HG03095 (cell line): ENCODE measurements at regions not wholly inside any gene's neighbourhood (a gene's known extent, or its start where the extent isn't known, plus 50 kb on each side); places are given as distances from the start of the nearest gene placed in this dataset.

Experiments used
- ATAC-seq: cut with Tn5 transposase; IDR thresholded peaks from one replicate; pipeline ENCODE4 v1.9.1; 2021; ENCODE audit warnings: moderate library complexity; ENCODE audit not compliant: unreplicated experiment

DNA sequence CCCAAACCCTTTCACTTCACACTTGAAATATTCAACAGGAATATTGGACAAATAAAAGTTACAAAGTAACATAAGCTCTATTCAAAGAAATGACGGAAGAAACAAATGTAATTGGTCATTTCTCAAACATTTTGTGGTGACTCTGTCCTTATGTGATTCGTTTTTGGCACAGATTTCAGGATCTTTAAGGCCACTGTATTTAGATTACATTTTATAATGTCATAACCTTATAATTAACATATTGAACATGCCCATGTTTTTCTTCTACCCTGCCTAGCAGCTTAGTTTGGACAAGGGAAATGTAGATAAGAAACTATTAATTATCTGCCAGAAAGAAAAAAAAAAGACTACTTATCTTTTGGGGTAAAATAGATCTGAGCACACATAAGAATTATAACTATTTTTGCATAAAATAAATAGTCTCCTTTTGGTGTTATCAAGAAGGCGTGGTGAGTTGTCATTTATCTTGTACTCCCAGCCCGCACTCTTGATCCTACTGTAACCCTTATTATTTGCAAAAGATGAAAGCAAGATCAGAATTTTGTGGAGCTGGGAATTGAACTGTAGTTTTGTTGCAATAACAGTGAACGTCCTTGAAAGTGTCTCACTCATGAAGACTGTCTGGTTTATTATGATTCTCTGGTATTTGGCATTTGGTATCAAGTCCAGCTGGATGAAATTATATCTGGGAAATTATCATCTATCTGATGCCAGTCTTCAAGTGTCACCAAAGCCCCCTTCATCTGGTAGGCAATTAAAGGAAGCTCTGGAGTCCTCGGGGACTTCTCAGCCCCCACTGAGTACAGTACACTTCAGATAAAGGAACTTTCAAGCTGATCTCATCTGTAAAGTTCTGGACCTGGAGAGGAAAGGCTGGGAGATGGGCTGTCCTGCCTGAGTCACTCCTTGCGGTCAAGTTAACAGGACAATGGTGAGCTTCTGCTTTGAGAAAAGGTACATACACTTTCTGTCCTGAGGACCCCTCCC, 175.7 kb upstream of the INHBA start:
- ATAC-seq = no peak

DNA sequence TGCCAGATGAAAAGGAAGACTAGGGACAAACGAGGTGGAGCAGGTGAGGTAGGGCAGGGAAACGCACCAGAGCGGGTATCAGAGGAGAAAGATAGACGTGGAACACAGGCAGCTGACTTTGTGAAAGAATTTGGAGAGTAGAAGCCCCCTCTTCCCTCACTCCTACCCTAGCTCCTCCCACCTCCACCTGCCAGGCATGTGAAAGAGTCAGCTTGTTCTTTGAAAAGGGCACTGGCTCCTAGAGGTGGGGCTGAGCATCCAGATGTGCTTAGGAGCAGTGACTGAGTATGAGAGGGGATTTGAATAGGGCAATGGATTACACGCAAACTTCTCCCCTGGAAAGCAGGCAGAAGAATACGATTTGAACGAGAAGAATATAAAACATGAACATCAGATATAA, 174.2 kb upstream of the INHBA start:
- ATAC-seq = no peak

- ATAC-seq = no peak
Observed at GRCh38 chr7:41875513-41875912, 172.6 kb upstream of the INHBA start.

DNA sequence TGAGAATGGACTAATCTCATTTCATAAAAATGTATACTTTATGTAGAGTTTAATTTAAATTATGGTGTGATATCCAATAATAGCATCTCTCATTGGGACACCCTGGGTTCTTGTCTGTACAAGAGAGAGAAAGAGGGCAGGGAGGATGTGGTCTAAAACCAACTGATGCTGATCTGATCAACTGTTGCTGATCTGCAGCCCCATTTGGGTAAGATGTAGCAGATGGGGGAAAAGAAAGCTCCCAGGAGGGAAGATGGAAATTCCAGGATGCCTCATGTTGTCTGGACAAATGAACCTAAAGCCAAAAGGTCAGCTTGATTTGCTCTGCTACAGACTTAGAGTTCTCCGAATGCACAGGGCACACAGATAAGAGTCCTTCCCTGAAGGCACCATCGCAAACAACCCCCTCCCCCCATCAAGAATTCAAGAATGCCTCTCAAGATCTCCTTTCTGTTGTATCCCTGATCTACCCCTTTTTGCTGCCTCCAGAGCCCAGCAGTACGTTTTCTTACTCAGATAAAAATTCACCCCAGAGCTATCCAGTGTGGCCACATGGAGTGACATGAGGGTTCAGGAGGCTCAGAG, 171.4 kb upstream of the INHBA start:
- no peak for ATAC-seq

DNA sequence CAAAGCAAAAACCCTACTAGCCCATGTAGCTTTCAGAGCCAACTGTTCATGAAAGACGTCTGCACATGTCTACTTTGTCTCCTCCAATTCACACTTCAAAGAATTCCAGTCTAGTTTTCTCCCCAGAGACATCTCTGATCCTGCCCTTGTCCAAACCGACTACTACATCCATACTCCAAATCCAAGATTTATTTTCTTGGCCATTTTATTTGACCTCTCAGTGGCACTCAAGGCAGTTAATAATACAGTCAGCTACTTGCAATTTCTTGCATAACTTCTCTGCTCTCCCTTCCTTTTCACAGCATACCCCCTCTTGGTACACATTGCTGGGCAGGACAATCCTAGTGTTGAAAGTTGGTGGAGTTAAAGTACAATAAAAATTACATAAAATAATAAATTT, 170.9 kb upstream of the INHBA start:
- no peak for ATAC-seq

- no peak for ATAC-seq
Observed at GRCh38 chr7:41872966-41873365, 170.1 kb upstream of the INHBA start.

- peak; percentile 67 for ATAC-seq
Observed at GRCh38 chr7:41870461-41871138, 167.7 kb upstream of the INHBA start.

DNA sequence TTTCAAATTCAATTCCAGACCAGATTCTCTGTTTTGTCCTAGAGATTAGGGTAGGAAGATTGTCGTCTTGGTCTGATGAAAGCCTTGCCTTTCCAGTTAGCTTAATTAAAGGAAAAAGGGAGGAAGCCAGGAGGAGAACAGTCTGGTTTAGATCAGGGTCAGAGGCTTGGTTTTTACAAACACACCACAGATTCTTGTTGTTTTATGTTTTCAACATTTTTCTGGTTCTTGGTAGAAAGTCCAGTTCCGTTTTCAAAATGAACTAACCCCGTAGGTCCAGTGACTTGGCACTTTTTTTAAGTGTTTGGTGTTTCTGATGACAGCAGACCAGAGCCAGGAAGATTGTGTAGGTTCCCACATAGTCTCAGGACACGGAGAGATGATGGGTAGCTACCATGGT, 167.1 kb upstream of the INHBA start:
- ATAC-seq = peak; percentile 37

GRCh38 chr7:41869596-41869995, 166.7 kb upstream of the INHBA start:
- ATAC-seq = no peak

DNA sequence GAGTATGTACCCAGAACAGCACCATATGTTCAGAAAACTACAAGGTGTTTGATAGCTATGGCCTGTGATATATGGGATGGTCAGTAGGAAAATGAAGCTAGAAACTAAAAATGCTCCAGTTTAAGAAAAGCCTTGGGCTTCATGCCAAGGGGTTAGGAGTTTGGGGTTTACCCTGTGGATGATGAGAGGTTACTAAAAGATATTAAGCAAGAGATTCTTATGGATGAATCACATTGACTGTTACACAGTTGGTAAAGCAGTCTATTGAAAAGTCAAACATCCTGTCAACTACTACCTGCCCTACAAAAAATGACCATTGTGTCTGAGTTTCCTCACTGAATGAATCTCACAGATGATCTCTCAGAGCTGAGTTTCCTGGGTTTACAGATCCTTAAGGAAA, 166.2 kb upstream of the INHBA start:
- no peak for ATAC-seq

DNA sequence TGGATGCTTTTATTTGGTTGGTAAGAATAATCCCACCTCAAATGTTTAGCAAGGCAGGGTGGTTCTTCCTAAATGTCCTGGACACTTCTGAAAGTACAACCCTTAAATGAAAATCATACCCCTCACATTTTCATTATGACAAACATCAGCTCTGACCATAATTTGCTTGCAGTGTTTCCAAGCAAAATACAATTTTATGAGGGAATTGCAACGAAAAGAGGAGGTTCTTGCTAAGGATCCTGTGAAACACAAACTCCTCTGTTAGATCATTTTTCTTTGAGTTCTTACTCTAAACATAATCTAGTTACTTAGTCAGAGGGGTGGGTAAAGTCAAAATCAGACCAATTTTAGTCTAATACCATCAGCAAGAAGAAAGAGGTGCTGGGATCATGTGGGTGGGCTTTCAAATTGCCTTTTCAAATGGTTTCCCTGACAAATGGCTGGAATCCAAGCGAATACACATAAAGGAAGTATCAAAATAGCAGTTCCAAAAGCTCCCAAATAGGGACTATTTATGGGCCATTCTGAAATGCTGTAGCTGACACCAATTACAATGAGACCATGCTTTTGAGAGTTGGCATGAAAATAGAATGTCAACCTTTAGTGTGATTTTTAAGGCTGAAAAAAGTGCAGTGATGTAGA, 164.9 kb upstream of the INHBA start:
- no peak for ATAC-seq

GRCh38 chr7:41862261-41862660, 159.4 kb upstream of the INHBA start:
- ATAC-seq = no peak

GRCh38 chr7:41861642-41862041, 158.8 kb upstream of the INHBA start:
- no peak for ATAC-seq

GRCh38 chr7:41858201-41858600, 155.3 kb upstream of the INHBA start:
- no peak for ATAC-seq

GRCh38 chr7:41855798-41856197, 152.9 kb upstream of the INHBA start:
- no peak for ATAC-seq

DNA sequence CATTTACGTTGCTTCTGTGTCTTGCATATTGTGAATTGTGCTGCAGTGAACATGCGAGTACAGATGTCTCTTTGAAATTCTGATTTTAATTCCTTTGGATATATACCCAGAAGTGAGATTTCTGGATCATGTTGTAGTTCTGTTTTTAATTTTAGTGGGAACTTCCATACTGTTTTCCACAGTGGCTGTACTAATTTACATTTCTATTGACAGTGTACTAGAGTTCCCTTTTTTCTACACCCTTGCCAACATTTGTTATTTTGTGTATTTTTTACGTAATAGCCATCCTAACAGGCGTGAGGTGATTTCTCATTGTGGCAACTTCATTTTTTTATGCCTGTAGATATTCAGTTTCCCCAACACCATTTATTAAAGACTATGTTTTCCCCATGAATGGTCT, 144.7 kb upstream of the INHBA start:
- no peak for ATAC-seq

DNA sequence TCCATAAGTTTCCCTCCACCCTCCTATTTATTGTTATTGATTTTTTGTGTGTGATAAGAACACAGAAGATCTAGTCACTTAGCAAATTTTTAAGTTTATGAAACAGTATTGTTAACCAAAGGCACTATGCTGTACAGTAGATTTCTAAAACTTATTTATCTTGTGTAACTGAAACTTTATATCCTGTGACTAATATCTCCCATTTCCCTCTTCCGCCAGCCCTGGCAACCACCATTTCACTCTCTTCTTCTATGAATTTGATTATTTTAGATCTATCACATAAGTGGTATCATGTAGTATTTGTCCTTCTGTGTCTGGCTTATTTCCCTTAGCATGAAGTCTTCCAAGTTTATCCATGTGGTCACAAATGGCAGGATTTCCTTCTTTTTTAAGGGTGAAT, 144.3 kb upstream of the INHBA start:
- no peak for ATAC-seq

GRCh38 chr7:41842956-41843355, 140.1 kb upstream of the INHBA start:
- ATAC-seq = no peak

GRCh38 chr7:41837916-41838315, 135.0 kb upstream of the INHBA start:
- no peak for ATAC-seq

DNA sequence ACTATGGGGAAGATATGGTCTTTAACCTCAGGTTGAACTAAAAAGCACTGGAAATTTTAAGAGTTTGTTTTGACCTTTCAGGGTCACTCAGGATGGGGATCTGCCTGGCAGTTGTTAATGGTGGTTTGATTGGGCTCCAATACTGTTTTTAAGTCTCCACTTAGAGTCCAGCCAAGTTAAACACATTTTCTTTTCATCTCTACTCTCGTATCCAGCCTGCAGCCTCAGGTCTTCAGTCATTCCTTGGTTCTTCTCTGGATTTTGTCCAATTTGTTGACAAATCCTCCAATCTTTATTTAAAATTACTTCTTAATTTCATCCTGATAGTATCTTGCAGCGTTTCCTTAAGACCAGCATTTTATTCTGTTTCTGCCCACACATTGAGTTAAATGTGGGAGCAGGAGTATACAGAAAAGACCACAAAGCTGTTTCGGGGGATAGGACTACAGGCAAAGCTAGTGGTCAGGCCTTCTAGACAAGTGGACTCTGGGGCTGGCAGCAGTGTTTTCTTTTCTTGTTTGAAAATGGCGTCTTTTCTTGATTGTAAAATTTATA, 133.2 kb upstream of the INHBA start:
- ATAC-seq = no peak
